Upper lobe of left lung (tissue), 6 donors: ENCODE measurements at regions not wholly inside any gene's neighbourhood (a gene's known extent, or its start where the extent isn't known, plus 50 kb on each side); places are given as distances from the start of the nearest gene placed in this dataset.

ENCODE experiments used
- ATAC-seq, 2 donors: fragments of 200-7000 bp; cut with Tn5 transposase; one replicate each; pipeline ENCODE4 v1.9.1; 2022; ENCODE audit warnings: mild to moderate bottlenecking in 2 of 2, moderate library complexity in 2 of 2; ENCODE audit not compliant: low FRiP score in 2 of 2
- DNase-seq, 2 donors: peaks; one replicate each; pipeline ENCODE4 v3.0.0-alpha.2; 2019 to 2020
- H3K27ac ChIP-seq, 4 donors: fragments of 200-600 bp; sonication (generic); one replicate each; pipeline ENCODE4 v1.5.1; 2016 to 2019
- H3K27me3 ChIP-seq, 4 donors: fragments of 200-600 bp; sonication (generic); one replicate each; pipeline ENCODE4 v1.5.1; 2017 to 2019
- H3K36me3 ChIP-seq, 4 donors: fragments of 200-600 bp; sonication (generic); one replicate each; pipeline ENCODE4 v1.5.1; 2016 to 2019
- H3K4me1 ChIP-seq, 4 donors: fragments of 200-600 bp; sonication (generic); one replicate each; pipeline ENCODE4 v1.5.1; 2018 to 2019
- H3K4me3 ChIP-seq, 4 donors: fragments of 200-600 bp; sonication (generic); one replicate each; pipeline ENCODE4 v1.5.1; 2017 to 2019; ENCODE audit warnings: mild to moderate bottlenecking in 2 of 4, moderate library complexity in 1 of 4
- H3K9me3 ChIP-seq, 4 donors: fragments of 200-600 bp; sonication (generic); one replicate each; pipeline ENCODE4 v1.5.1; 2018 to 2019
- EP300 ChIP-seq, 4 donors: sonication (generic); formaldehyde crosslinking; IDR thresholded peaks; one replicate each; pipeline ENCODE4 v1.5.1; 2017; ENCODE audit warnings: antibody characterized with exemption in 4 of 4, control low read depth in 2 of 4
- POLR2A ChIP-seq, 4 donors: fragments of 450-650 bp; IDR thresholded peaks; one replicate each; pipeline ENCODE4 v1.5.1; 2016 to 2017; ENCODE audit warnings: antibody characterized with exemption in 4 of 4, mild to moderate bottlenecking in 2 of 4
- POLR2AphosphoS5 ChIP-seq, 2 donors: sonication (generic); formaldehyde crosslinking; IDR thresholded peaks; one replicate each; pipeline ENCODE4 v1.5.1; 2017; ENCODE audit warnings: antibody characterized with exemption in 2 of 2
- WGBS, 2 donors: methylation state at CpG; one replicate each; pipeline ENCODE4 v1.1.5; 2017 to 2018; 5-methylcytosine and 5-hydroxymethylcytosine counted together
- TF ChIP-seq, protein P1 (sequence below), 6 experiments: fragments of 450-650 bp in 4 of 6; fragments of 200-600 bp in 2 of 6; sonication (generic) in 2 of 6; IDR thresholded peaks; one replicate each; pipeline ENCODE4 v1.5.1; 2016 to 2019; ENCODE audit warnings: antibody characterized with exemption in 6 of 6
- donor health status: DM: no; HTN: no; CAD: no; lungs with moderate emphysema.
- donor health status: DM: no; HTN: yes; CAD: no; lungs with severe emphysema.

- 65 to 72% methylated on average over 5 of the region's 5 CpGs for WGBS, 2 donors
- no peaks in the 10 kb centered on the region for H3K9me3 ChIP-seq
- ATAC-seq (no peak), DNase-seq (no peak)
- no peaks in the 10 kb centered on the region for H3K27me3 ChIP-seq
- no peak overlapping the region for H3K27ac ChIP-seq
- TF ChIP-seq POLR2A (IDR thresholded peaks at IDR 0.05), result no peak
- TF ChIP-seq EP300 (IDR thresholded peaks at IDR 0.05), result no peak
- H3K4me1 ChIP-seq, result no peaks in the 10 kb centered on the region
- no peaks in the 10 kb centered on the region for H3K36me3 ChIP-seq
- no peak overlapping the region for H3K4me3 ChIP-seq
Observed at GRCh38 chr7:79709574-79710409, 256.3 kb upstream of the MAGI2 start.

- 87 to 95% methylated on average over 1 of the region's 1 CpG for WGBS, 2 donors
- Histone ChIP-seq H3K36me3 (no peaks in the 10 kb centered on the region), H3K27me3 (no peaks in the 10 kb centered on the region), H3K4me3 (no peak overlapping the region), H3K9me3 (no peaks in the 10 kb centered on the region), H3K4me1 (no peaks in the 10 kb centered on the region), H3K27ac (no peak overlapping the region)
- ATAC-seq, result no peak
- TF ChIP-seq POLR2AphosphoS5 (IDR thresholded peaks at IDR 0.05) (no peak), POLR2A (IDR thresholded peaks at IDR 0.05) (no peak), EP300 (IDR thresholded peaks at IDR 0.05) (no peak)
- DNase-seq, result no peak
Observed at GRCh38 chr7:79702116-79702515, 248.6 kb upstream of the MAGI2 start.

DNA sequence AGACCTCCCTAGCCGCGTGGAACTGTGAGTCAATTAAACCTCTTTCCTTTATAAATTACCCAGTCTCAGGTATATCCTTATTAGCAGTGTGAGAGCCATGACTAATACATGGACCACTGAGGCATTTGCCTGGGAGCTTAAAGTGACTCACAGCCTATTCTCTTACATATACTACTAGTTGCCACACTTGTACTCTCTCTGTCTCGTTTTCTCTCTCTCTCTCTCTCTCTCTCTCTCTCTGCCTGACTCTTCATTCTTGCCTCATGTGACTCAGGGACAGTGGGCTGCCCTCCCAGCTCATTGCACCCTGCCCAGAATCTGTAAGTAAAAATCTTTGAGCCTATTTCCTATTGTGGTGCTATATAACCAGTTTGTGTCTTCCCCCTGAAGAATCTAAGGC, 238.5 kb upstream of the MAGI2 start:
- DNase-seq, result no peak
- WGBS, 2 donors, result 68 to 84% methylated on average over 3 of the region's 3 CpGs
- H3K4me1 ChIP-seq, result no peaks in the 10 kb centered on the region
- TF ChIP-seq POLR2AphosphoS5 (IDR thresholded peaks at IDR 0.05) (no peak), POLR2A (IDR thresholded peaks at IDR 0.05) (no peak), EP300 (IDR thresholded peaks at IDR 0.05) (no peak)
- TF ChIP-seq, protein P1, sequence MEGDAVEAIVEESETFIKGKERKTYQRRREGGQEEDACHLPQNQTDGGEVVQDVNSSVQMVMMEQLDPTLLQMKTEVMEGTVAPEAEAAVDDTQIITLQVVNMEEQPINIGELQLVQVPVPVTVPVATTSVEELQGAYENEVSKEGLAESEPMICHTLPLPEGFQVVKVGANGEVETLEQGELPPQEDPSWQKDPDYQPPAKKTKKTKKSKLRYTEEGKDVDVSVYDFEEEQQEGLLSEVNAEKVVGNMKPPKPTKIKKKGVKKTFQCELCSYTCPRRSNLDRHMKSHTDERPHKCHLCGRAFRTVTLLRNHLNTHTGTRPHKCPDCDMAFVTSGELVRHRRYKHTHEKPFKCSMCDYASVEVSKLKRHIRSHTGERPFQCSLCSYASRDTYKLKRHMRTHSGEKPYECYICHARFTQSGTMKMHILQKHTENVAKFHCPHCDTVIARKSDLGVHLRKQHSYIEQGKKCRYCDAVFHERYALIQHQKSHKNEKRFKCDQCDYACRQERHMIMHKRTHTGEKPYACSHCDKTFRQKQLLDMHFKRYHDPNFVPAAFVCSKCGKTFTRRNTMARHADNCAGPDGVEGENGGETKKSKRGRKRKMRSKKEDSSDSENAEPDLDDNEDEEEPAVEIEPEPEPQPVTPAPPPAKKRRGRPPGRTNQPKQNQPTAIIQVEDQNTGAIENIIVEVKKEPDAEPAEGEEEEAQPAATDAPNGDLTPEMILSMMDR (IDR thresholded peaks at IDR 0.05), result no peak
- no peaks in the 10 kb centered on the region for H3K36me3 ChIP-seq
- no peak overlapping the region for H3K27ac ChIP-seq
- H3K27me3 ChIP-seq, result no peaks in the 10 kb centered on the region
- H3K9me3 ChIP-seq, result no peaks in the 10 kb centered on the region
- H3K4me3 ChIP-seq, result no peak overlapping the region
- no peak for ATAC-seq

DNA sequence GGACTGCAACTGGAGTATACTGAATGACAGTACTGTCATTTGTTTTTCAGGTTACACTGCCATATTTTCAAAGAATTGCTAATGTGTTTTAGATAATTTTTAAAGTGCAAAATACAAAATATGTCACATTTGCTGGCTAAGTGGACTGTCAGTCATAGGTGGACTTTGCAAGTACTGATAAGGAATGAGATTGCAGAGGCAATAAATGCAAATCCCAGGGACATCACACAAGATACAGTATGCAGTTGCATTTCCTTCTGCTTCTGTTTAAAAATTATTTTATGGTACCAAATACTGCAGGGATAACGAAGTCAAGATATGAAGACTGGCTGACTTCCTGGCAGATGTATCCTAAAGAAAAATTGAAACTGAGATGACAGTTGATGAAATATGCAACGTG, 237.6 kb upstream of the MAGI2 start:
- no peak for TF ChIP-seq POLR2AphosphoS5 (IDR thresholded peaks at IDR 0.05)
- Histone ChIP-seq H3K36me3 (no peaks in the 10 kb centered on the region), H3K27ac (no peak overlapping the region), H3K4me3 (no peak overlapping the region), H3K9me3 (no peaks in the 10 kb centered on the region), H3K4me1 (no peaks in the 10 kb centered on the region), H3K27me3 (no peaks in the 10 kb centered on the region)
- 70 to 73% methylated on average over 2 of the region's 2 CpGs for WGBS, 2 donors
- DNase-seq (no peak), ATAC-seq (no peak)

GRCh38 chr7:79684384-79684783, 230.9 kb upstream of the MAGI2 start:
- 66 to 76% methylated on average over 2 of the region's 2 CpGs for WGBS, 2 donors
- Histone ChIP-seq H3K4me1 (no peaks in the 10 kb centered on the region), H3K9me3 (no peaks in the 10 kb centered on the region), H3K27ac (no peak overlapping the region), H3K27me3 (no peaks in the 10 kb centered on the region), H3K4me3 (no peak overlapping the region), H3K36me3 (no peaks in the 10 kb centered on the region)
- DNase-seq (no peak), ATAC-seq (no peak)
- no peak for TF ChIP-seq EP300 (IDR thresholded peaks at IDR 0.05)
- no peak for TF ChIP-seq POLR2AphosphoS5 (IDR thresholded peaks at IDR 0.05)
- no peak for TF ChIP-seq POLR2A (IDR thresholded peaks at IDR 0.05)
- TF ChIP-seq, protein P1 (IDR thresholded peaks at IDR 0.05), result no peak

DNA sequence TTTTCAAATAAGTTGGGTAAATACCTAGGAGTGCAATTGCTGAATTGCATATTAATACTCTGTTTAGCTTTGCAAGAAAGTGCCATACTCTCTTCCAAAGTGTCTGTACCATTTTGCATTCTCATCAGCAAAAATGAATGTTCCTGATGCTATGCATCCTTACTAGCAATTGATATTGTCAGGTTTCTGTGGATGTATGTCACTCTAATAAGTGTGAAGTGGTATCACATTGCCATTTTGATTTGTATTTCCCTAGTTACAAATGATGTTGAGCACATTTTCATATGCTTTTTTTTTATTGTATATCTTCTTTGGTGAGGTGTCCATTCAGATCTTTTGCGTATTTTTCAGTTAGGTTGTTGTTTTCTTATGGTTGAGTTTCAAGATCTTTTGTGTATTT, 230.4 kb upstream of the MAGI2 start:
- WGBS, 2 donors, result 89 to 91% methylated on average over 1 of the region's 1 CpG
- no peaks in the 10 kb centered on the region for H3K27me3 ChIP-seq
- no peak overlapping the region for H3K4me3 ChIP-seq
- TF ChIP-seq, protein P1 (IDR thresholded peaks at IDR 0.05), result no peak
- TF ChIP-seq POLR2A (IDR thresholded peaks at IDR 0.05), result no peak
- TF ChIP-seq POLR2AphosphoS5 (IDR thresholded peaks at IDR 0.05), result no peak
- no peak for TF ChIP-seq EP300 (IDR thresholded peaks at IDR 0.05)
- ATAC-seq (no peak), DNase-seq (no peak)
- H3K4me1 ChIP-seq, result no peaks in the 10 kb centered on the region
- H3K27ac ChIP-seq, result no peak overlapping the region
- H3K36me3 ChIP-seq, result no peaks in the 10 kb centered on the region
- no peaks in the 10 kb centered on the region for H3K9me3 ChIP-seq
